Activated CD8-positive, alpha-beta memory T cell treated with anti-CD3 and anti-CD28 coated beads for 36 hours (primary cell): ENCODE measurements at regions not wholly inside any gene's neighbourhood (a gene's known extent, or its start where the extent isn't known, plus 50 kb on each side); places are given as distances from the start of the nearest gene placed in this dataset.
"Not testable (repeated sequence)": the region's sequence is repeated elsewhere in the genome, so short reads cannot be mapped to it uniquely, and the experiment has no call there.

ENCODE experiments used
- CTCF ChIA-PET: fragments of 350-600 bp; sonication (Branson Sonifier 250); formaldehyde crosslinking; loops from one replicate; lab custom pipeline; 2021; ENCODE audit warnings: antibody characterized with exemption; lab: Charles Lee
- POLR2A ChIA-PET: fragments of 350-600 bp; sonication (Branson Sonifier 250); formaldehyde crosslinking; loops from one replicate; lab custom pipeline; 2021; ENCODE audit warnings: antibody characterized with exemption; lab: Charles Lee

- POLR2A ChIA-PET = no interaction called here
- CTCF ChIA-PET = no interaction called here
Observed at GRCh38 chr3:164408326-164408725, 670.0 kb downstream of the SI start.

- POLR2A ChIA-PET = no interaction called here
Observed at GRCh38 chr3:164407111-164407510, 671.2 kb downstream of the SI start.

GRCh38 chr3:164406281-164406680 lies 672.0 kb downstream of the SI start:
- ChIA-PET CTCF (no interaction called here), POLR2A (no interaction called here)

More at GRCh38 chr3:164407111-164407510, 671.2 kb downstream of the SI start:
- CTCF ChIA-PET = no interaction called here

GRCh38 chr3:164401923-164402322 lies 676.4 kb downstream of the SI start:
- POLR2A ChIA-PET = no interaction called here
- CTCF ChIA-PET = no interaction called here

GRCh38 chr3:164401440-164401839 lies 676.9 kb downstream of the SI start:
- CTCF ChIA-PET, POLR2A ChIA-PET: not testable (repeated sequence)

GRCh38 chr3:164397462-164397861 lies 680.8 kb downstream of the SI start:
- POLR2A ChIA-PET = no interaction called here
- CTCF ChIA-PET = no interaction called here

- CTCF ChIA-PET = no interaction called here
- POLR2A ChIA-PET = no interaction called here
Observed at GRCh38 chr3:164393171-164393570, 685.1 kb downstream of the SI start.

GRCh38 chr3:164390046-164390445 lies 688.2 kb downstream of the SI start:
- CTCF ChIA-PET = no interaction called here
- POLR2A ChIA-PET = no interaction called here

- ChIA-PET POLR2A (no interaction called here), CTCF (no interaction called here)
Observed at GRCh38 chr3:164387236-164387635, 691.1 kb downstream of the SI start.

- CTCF ChIA-PET = no interaction called here
- POLR2A ChIA-PET = no interaction called here
Observed at GRCh38 chr3:164380156-164380555, 698.1 kb downstream of the SI start.

- CTCF ChIA-PET = no interaction called here
- POLR2A ChIA-PET = no interaction called here
Observed at GRCh38 chr3:164377466-164377865, 700.8 kb downstream of the SI start.

GRCh38 chr3:164375995-164376394 lies 702.3 kb downstream of the SI start:
- CTCF ChIA-PET = no interaction called here

GRCh38 chr3:164375538-164375937 lies 702.8 kb downstream of the SI start:
- CTCF ChIA-PET = no interaction called here
- POLR2A ChIA-PET = no interaction called here

More at GRCh38 chr3:164375995-164376394, 702.3 kb downstream of the SI start:
- POLR2A ChIA-PET = no interaction called here

GRCh38 chr3:164371681-164372080 lies 706.6 kb downstream of the SI start:
- POLR2A ChIA-PET = no interaction called here
- CTCF ChIA-PET = no interaction called here

- ChIA-PET CTCF (no interaction called here), POLR2A (no interaction called here)
Observed at GRCh38 chr3:164370970-164371369, 707.3 kb downstream of the SI start.

GRCh38 chr3:164365242-164365641 lies 713.1 kb downstream of the SI start:
- CTCF ChIA-PET = no interaction called here

GRCh38 chr3:164364111-164364510 lies 714.2 kb downstream of the SI start:
- POLR2A ChIA-PET = no interaction called here
- CTCF ChIA-PET = no interaction called here

More at GRCh38 chr3:164365242-164365641, 713.1 kb downstream of the SI start:
- POLR2A ChIA-PET = no interaction called here

- POLR2A ChIA-PET = no interaction called here
- CTCF ChIA-PET = no interaction called here
Observed at GRCh38 chr3:164360738-164361406, 717.4 kb downstream of the SI start.

GRCh38 chr3:164360078-164360578 lies 718.2 kb downstream of the SI start:
- CTCF ChIA-PET = no interaction called here
- POLR2A ChIA-PET = no interaction called here

GRCh38 chr3:164352991-164353390 lies 725.3 kb downstream of the SI start:
- ChIA-PET CTCF (no interaction called here), POLR2A (no interaction called here)

GRCh38 chr3:164351131-164351530 lies 727.2 kb downstream of the SI start:
- POLR2A ChIA-PET = no interaction called here

GRCh38 chr3:164342206-164342605 lies 736.1 kb downstream of the SI start:
- CTCF ChIA-PET = not testable (repeated sequence)

More at GRCh38 chr3:164351131-164351530, 727.2 kb downstream of the SI start:
- CTCF ChIA-PET = no interaction called here

More at GRCh38 chr3:164342206-164342605, 736.1 kb downstream of the SI start:
- POLR2A ChIA-PET = not testable (repeated sequence)
